H1 (cell line): ENCODE measurements at regions not wholly inside any gene's neighbourhood (a gene's known extent, or its start where the extent isn't known, plus 50 kb on each side); places are given as distances from the start of the nearest gene placed in this dataset.

Experiments used
- CTCF ChIA-PET: fragments of 300-600 bp; sonication (Branson Sonifier 250); formaldehyde crosslinking; loops from one replicate; lab custom pipeline; 2021; ENCODE audit not compliant: partially characterized antibody; lab: Charles Lee
- POLR2A ChIA-PET: fragments of 300-600 bp; sonication (Branson Sonifier 250); formaldehyde crosslinking; loops from one replicate; lab custom pipeline; 2021; ENCODE audit warnings: inconsistent platforms; ENCODE audit not compliant: partially characterized antibody; lab: Charles Lee
- DNase-seq, 2 experiments: peaks; one replicate each; pipeline versions ENCODE4 v3.0.0 to v3.0.0-alpha.2; 2010 to 2022; ENCODE audit warnings: low spot score in 2 of 2, low read depth in 1 of 2, mixed read lengths in 1 of 2
- FAIRE-seq: peaks from 2 replicates; lab custom pipeline; 2011; peaks lifted over from hg19 to GRCh38; lab: Jason Lieb, UNC
- H2AFZ ChIP-seq: 2 replicates; pipeline ENCODE4 v1.8.1; 2012; ENCODE audit warnings: low read length, inconsistent platforms
- H2AK5ac ChIP-seq: 2 replicates; pipeline ENCODE4 v1.6.1; 2013; ENCODE audit warnings: low read depth, low read length
- H2BK120ac ChIP-seq: replicated peaks from 2 replicates; pipeline ENCODE3; 2013; ENCODE audit warnings: low read depth, low read length, inconsistent platforms
- H2BK12ac ChIP-seq: 2 replicates; pipeline ENCODE4 v1.6.1; 2013; ENCODE audit warnings: low read depth, low read length
- H2BK15ac ChIP-seq: 2 replicates; pipeline ENCODE4 v1.6.1; 2013; ENCODE audit warnings: low read length
- H2BK20ac ChIP-seq: 2 replicates; pipeline ENCODE4 v1.6.1; 2013; ENCODE audit warnings: low read length
- H2BK5ac ChIP-seq: 2 replicates; pipeline ENCODE4 v1.6.1; 2013; ENCODE audit warnings: low read depth, low read length
- H3K14ac ChIP-seq: 2 replicates; pipeline ENCODE4 v1.6.1; 2013; ENCODE audit warnings: inconsistent platforms; ENCODE audit not compliant: insufficient read length
- H3K18ac ChIP-seq: 2 replicates; pipeline ENCODE4 v1.6.1; 2013; ENCODE audit warnings: low read length; ENCODE audit errors: extremely low read depth
- H3K23ac ChIP-seq: 2 replicates; pipeline ENCODE4 v1.6.1; 2013; ENCODE audit warnings: inconsistent platforms; ENCODE audit not compliant: insufficient read length
- H3K23me2 ChIP-seq: 2 replicates; pipeline ENCODE4 v1.6.1; 2013; ENCODE audit warnings: low read depth, low read length
- H3K27ac ChIP-seq: 2 replicates; pipeline ENCODE4 v1.6.1; 2011; ENCODE audit warnings: low read depth, low read length, inconsistent platforms
- H3K27me3 ChIP-seq, 4 experiments: replicated peaks in 1 of 4; 1 replicate in 1 of 4; 2 replicates in 3 of 4; pipeline versions ENCODE4 v1.6.1 to v1.8.1; 2011 to 2013; ENCODE audit warnings: low read length in 3 of 4, mild to moderate bottlenecking in 3 of 4, inconsistent platforms in 2 of 4, mixed read lengths in 2 of 4, moderate library complexity in 1 of 4; ENCODE audit not compliant: control insufficient read depth in 3 of 4, insufficient read depth in 3 of 4; ENCODE audit errors: extremely low read depth in 1 of 4
- H3K36me3 ChIP-seq, 4 experiments: 2 replicates each; pipeline versions ENCODE4 v1.6.1 to v1.8.1; 2011 to 2013; ENCODE audit warnings: mild to moderate bottlenecking in 4 of 4, low read length in 3 of 4, moderate library complexity in 2 of 4, control low read depth in 1 of 4, inconsistent platforms in 1 of 4; ENCODE audit not compliant: insufficient read depth in 4 of 4, control insufficient read depth in 2 of 4
- H3K4ac ChIP-seq: replicated peaks from 2 replicates; pipeline ENCODE3; 2013; ENCODE audit warnings: low read length, low read depth, mixed read lengths, inconsistent platforms; ENCODE audit not compliant: insufficient read length
- H3K4me1 ChIP-seq, 4 experiments: replicated peaks in 1 of 4; 1 replicate in 1 of 4; 2 replicates in 3 of 4; pipeline versions ENCODE4 v1.6.1 to v1.8.1; 2011 to 2013; ENCODE audit warnings: low read length in 3 of 4, inconsistent platforms in 2 of 4, mixed read lengths in 1 of 4; ENCODE audit not compliant: insufficient read depth in 4 of 4, control insufficient read depth in 3 of 4
- H3K4me2 ChIP-seq, 2 experiments: 2 replicates each; pipeline versions ENCODE4 v1.6.1 to v1.8.1; 2011 to 2013; ENCODE audit warnings: low read depth in 2 of 2, low read length in 2 of 2, control low read depth in 1 of 2, inconsistent platforms in 1 of 2, mild to moderate bottlenecking in 1 of 2; ENCODE audit not compliant: insufficient read depth in 1 of 2
- H3K4me3 ChIP-seq, 4 experiments: fragments of 200-600, 300-600 bp in 1 of 4; sonication (generic), shearing (Covaris generic), sonication (Bioruptor Twin) in 1 of 4; 2 replicates each; pipeline versions ENCODE4 v1.5.1 to v1.8.1; 2011 to 2016; ENCODE audit warnings: low read length in 4 of 4, low read depth in 3 of 4, control low read depth in 2 of 4, inconsistent platforms in 2 of 4, mild to moderate bottlenecking in 2 of 4, mixed read lengths in 1 of 4, moderate library complexity in 1 of 4; ENCODE audit not compliant: insufficient read depth in 2 of 4; ENCODE audit errors: extremely low read depth in 1 of 4
- H3K56ac ChIP-seq: replicated peaks from 2 replicates; pipeline ENCODE3; 2013; ENCODE audit warnings: low read depth, mild to moderate bottlenecking, mixed read lengths, low read length, inconsistent platforms; ENCODE audit not compliant: insufficient read length
- H3K79me1 ChIP-seq: 2 replicates; pipeline ENCODE4 v1.6.1; 2013; ENCODE audit warnings: low read depth, low read length, control low read depth
- H3K79me2 ChIP-seq, 2 experiments: 2 replicates each; pipeline versions ENCODE4 v1.6.1 to v1.8.1; 2012 to 2013; ENCODE audit warnings: low read length in 2 of 2, mild to moderate bottlenecking in 2 of 2, inconsistent platforms in 1 of 2; ENCODE audit not compliant: insufficient read depth in 2 of 2, control insufficient read depth in 1 of 2
- H3K9ac ChIP-seq, 4 experiments: replicated peaks in 1 of 4; 1 replicate in 1 of 4; 2 replicates in 3 of 4; pipeline versions ENCODE4 v1.6.1 to v1.8.1; 2011 to 2013; ENCODE audit warnings: low read depth in 3 of 4, low read length in 3 of 4, control low read depth in 2 of 4, mild to moderate bottlenecking in 2 of 4, moderate library complexity in 2 of 4, inconsistent platforms in 1 of 4; ENCODE audit errors: extremely low read depth in 1 of 4
- H3K9me3 ChIP-seq, 2 experiments: 2 replicates each; pipeline versions ENCODE4 v1.6.1 to v1.8.1; 2012 to 2013; ENCODE audit warnings: mild to moderate bottlenecking in 2 of 2, moderate library complexity in 2 of 2, control low read depth in 1 of 2, inconsistent platforms in 1 of 2, low read depth in 1 of 2, low read length in 1 of 2, mixed read lengths in 1 of 2; ENCODE audit not compliant: insufficient read depth in 2 of 2
- H4K20me1 ChIP-seq, 2 experiments: replicated peaks in 1 of 2; 2 replicates each; pipeline versions ENCODE3 to v1.8.1; 2011 to 2013; ENCODE audit warnings: inconsistent platforms in 2 of 2, low read length in 2 of 2, mild to moderate bottlenecking in 1 of 2; ENCODE audit not compliant: insufficient read depth in 2 of 2, control insufficient read depth in 1 of 2
- H4K5ac ChIP-seq: 2 replicates; pipeline ENCODE4 v1.6.1; 2013; ENCODE audit warnings: low read length, low read depth, mixed read lengths, inconsistent platforms; ENCODE audit not compliant: insufficient read length
- H4K8ac ChIP-seq: 2 replicates; pipeline ENCODE4 v1.8.0; 2013; ENCODE audit warnings: mild to moderate bottlenecking, moderate library complexity, low read length, inconsistent platforms; ENCODE audit not compliant: insufficient read depth; ENCODE audit errors: extremely low read depth
- H4K91ac ChIP-seq: replicated peaks from 2 replicates; pipeline ENCODE3; 2013; ENCODE audit warnings: low read length, mixed read lengths, inconsistent platforms; ENCODE audit not compliant: insufficient read length
- POU5F1 ChIP-seq: IDR thresholded peaks from 2 replicates; pipeline ENCODE4 v1.6.1; 2011; ENCODE audit warnings: low read depth, mild to moderate bottlenecking, low read length, moderate library complexity
- RAD21 ChIP-seq, 2 experiments: IDR thresholded peaks in 1 of 2; conservative IDR thresholded peaks in 1 of 2; 2 replicates each; pipeline ENCODE4 v1.6.1; 2011; ENCODE audit warnings: low read depth in 2 of 2, low read length in 2 of 2, improper control_type of control experiment in 1 of 2, inconsistent platforms in 1 of 2, mild to moderate bottlenecking in 1 of 2, moderate library complexity in 1 of 2
- SIRT6 ChIP-seq: IDR thresholded peaks from one replicate; pipeline ENCODE4 v1.7.1; 2012; ENCODE audit warnings: low read length, inconsistent platforms
- WGBS, 2 experiments: shearing (Covaris generic) in 1 of 2; methylation state at CpG; one replicate each; pipeline versions ENCODE4 v1.1.6 to v1.1.7; 2013 to 2015; ENCODE audit warnings: low lambda C conversion rate in 2 of 2, mixed read lengths in 2 of 2, inconsistent platforms in 1 of 2, low coverage in 1 of 2, missing lambda C conversion rate in 1 of 2; ENCODE audit not compliant: insufficient replicate concordance in 2 of 2, insufficient coverage in 1 of 2, insufficient read length in 1 of 2; ENCODE audit errors: extremely low coverage in 1 of 2, missing lambda C conversion rate in 1 of 2; 5-methylcytosine and 5-hydroxymethylcytosine counted together

GRCh38 chr2:126571403-126571802 lies 84.6 kb upstream of the GYPC start:
- Histone ChIP-seq H3K27me3 (no peaks in the 10 kb centered on the region), H3K18ac (no peak overlapping the region), H3K9ac (no peak overlapping the region), H4K20me1 (no peaks in the 10 kb centered on the region), H3K36me3 (no peaks in the 10 kb centered on the region), H3K79me1 (no peaks in the 10 kb centered on the region), H2BK15ac (no peak overlapping the region), H3K4me3 (no peak overlapping the region), H3K4me2 (no peak overlapping the region), H3K56ac (no peak overlapping the region), H3K23ac (no peak overlapping the region), H3K9me3 (no peaks in the 10 kb centered on the region), H4K91ac (no peak overlapping the region), H2BK120ac (no peak overlapping the region), H3K79me2 (no peaks in the 10 kb centered on the region), H4K8ac (no peak overlapping the region), H4K5ac (no peak overlapping the region), H3K27ac (no peak overlapping the region), H2AFZ (no peak overlapping the region), H2BK12ac (no peak overlapping the region), H2BK20ac (no peak overlapping the region), H3K4ac (no peak overlapping the region), H3K23me2 (no peaks in the 10 kb centered on the region; the same call in 1 of the 2 replicates), H3K4me1 (no peaks in the 10 kb centered on the region), H2BK5ac (no peak overlapping the region), H2AK5ac (no peak overlapping the region), H3K14ac (no peak overlapping the region)
- DNase-seq (no peak), FAIRE-seq (no peak)
- CTCF ChIA-PET = no interaction called here
- TF ChIP-seq POU5F1 (no peak), RAD21 (IDR thresholded peaks at IDR 0.05 in 1 of 2, conservative IDR thresholded peaks at IDR 0.05 in 1 of 2; ENCODE audit: low read depth in 2 of 2, low read length in 2 of 2) (peak; percentile 4 to 12; a peak in 1 of 4 replicates), SIRT6 (no peak)
- POLR2A ChIA-PET = no interaction called here
- 76% methylated on average over 3 of the region's 3 CpGs; no CpG with 5 or more reads in 1 of the 2 experiments for WGBS, 2 experiments
